ENCODE measurements at regions not wholly inside any gene's neighbourhood (a gene's known extent, or its start where the extent isn't known, plus 50 kb on each side); places are given as distances from the start of the nearest gene placed in this dataset.

DNA sequence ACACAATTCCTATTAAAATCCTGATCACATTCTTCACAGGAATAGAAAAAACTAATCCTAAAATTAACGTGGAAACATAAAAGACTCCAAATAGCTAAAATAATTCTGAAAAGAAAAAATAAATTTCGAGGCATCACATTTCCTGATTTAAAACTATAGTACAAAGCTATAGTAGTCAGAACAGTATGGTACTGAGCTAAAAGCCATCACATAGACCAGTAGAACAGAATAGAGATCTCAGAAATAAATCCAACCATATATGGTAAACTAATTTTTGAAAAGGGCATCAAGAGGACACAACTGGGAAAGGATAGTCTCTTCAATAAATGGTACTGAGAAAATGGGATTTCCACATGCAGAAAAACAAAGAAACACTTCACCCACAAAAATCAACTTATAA is 125.2 kb upstream of the DAAM1 start:
- no peak for TF ChIP-seq CTCF (IDR thresholded peaks at IDR 0.05)
- TF ChIP-seq POLR2A (IDR thresholded peaks at IDR 0.05), result no peak
